Activated naive CD4-positive, alpha-beta T cell treated with anti-CD3 and anti-CD28 coated beads for 36 hours (primary cell): ENCODE measurements at regions not wholly inside any gene's neighbourhood (a gene's known extent, or its start where the extent isn't known, plus 50 kb on each side); places are given as distances from the start of the nearest gene placed in this dataset.

Source experiments
- CTCF ChIA-PET: fragments of 350-600 bp; sonication (Branson Sonifier 250); formaldehyde crosslinking; loops from one replicate; lab custom pipeline; 2021; ENCODE audit warnings: antibody characterized with exemption; lab: Charles Lee
- DNase-seq: peaks from one replicate; pipeline ENCODE4 v3.0.0-alpha.2; 2020
- H3K27ac Mint-ChIP-seq: one replicate; pipeline ENCODE4 v1.8.0; 2021; ENCODE audit warnings: mild to moderate bottlenecking, mixed read lengths
- H3K27me3 Mint-ChIP-seq: one replicate; pipeline ENCODE4 v1.8.0; 2021; ENCODE audit warnings: low read depth, mixed read lengths
- H3K36me3 Mint-ChIP-seq: one replicate; pipeline ENCODE4 v1.8.0; 2021; ENCODE audit warnings: low read depth, mixed read lengths
- H3K4me1 Mint-ChIP-seq: one replicate; pipeline ENCODE4 v1.8.0; 2021; ENCODE audit warnings: low read depth, mixed read lengths
- H3K4me3 Mint-ChIP-seq: one replicate; pipeline ENCODE4 v1.8.0; 2021; ENCODE audit warnings: mild to moderate bottlenecking, moderate library complexity, mixed read lengths
- H3K9me3 Mint-ChIP-seq: one replicate; pipeline ENCODE4 v1.8.0; 2021; ENCODE audit warnings: mixed read lengths
- intact Hi-C: fragments of 100-400 bp; cut with micrococcal nuclease; formaldehyde crosslinking; loops from one replicate; pipeline ENCODE4 v1.15.1; 2023

- no peak for DNase-seq
- Mint-ChIP-seq H3K27me3 (no peaks in the 10 kb centered on the region), H3K27ac (no peak overlapping the region), H3K9me3 (no peaks in the 10 kb centered on the region), H3K4me3 (no peak overlapping the region), H3K36me3 (no peaks in the 10 kb centered on the region), H3K4me1 (no peaks in the 10 kb centered on the region)
- intact Hi-C loops = no loop called here
- CTCF ChIA-PET = no interaction called here
Measured at GRCh38 chr7:50860598-50860997, 77.9 kb upstream of the GRB10 start.

- intact Hi-C loops = no loop called here
- no peak overlapping the region for H3K27ac Mint-ChIP-seq
- CTCF ChIA-PET = no interaction called here
- no peak overlapping the region for H3K4me3 Mint-ChIP-seq
- no peak for DNase-seq
- H3K9me3 Mint-ChIP-seq = no peaks in the 10 kb centered on the region
- no peaks in the 10 kb centered on the region for H3K4me1 Mint-ChIP-seq
- no peaks in the 10 kb centered on the region for H3K27me3 Mint-ChIP-seq
- no peaks in the 10 kb centered on the region for H3K36me3 Mint-ChIP-seq
Measured at GRCh38 chr7:50860174-50860573, 77.5 kb upstream of the GRB10 start.

DNA sequence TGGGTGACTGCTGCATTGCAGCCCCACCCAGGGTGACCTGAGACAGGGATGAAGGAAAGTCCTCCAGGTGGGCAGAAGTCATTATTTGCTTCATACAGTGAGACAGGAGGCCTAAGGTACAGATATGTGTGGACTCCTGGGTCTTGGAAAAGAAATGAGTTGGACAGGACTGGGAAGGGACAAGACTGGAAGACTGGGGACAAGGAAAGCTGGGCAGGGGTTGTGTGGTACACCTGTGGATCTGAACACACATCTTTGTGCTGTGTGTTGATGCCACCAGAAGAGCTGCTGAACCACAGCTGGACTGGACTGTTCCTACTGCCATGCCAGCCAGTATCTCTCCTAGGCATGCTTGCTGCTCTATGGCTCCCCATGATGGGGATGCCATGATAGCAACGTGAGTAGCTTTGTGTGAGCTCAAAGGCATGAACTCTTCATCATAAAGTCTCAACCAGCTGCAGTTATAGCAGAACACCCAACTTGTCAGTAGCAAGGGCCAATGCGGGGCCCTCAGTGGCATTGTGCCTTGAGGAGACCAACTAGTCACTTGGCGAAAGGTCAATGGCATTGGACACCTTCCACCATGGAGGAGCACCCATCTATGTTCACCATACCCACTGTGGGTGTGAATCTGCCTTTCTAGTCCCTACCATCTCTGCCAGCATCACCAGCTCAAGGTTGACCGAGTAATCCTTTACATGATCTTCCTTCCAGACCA, 76.0 kb upstream of the GRB10 start:
- DNase-seq = no peak
- no peaks in the 10 kb centered on the region for H3K27me3 Mint-ChIP-seq
- H3K9me3 Mint-ChIP-seq = no peaks in the 10 kb centered on the region
- H3K4me3 Mint-ChIP-seq = no peak overlapping the region
- CTCF ChIA-PET = no interaction called here
- intact Hi-C loops = no loop called here
- H3K36me3 Mint-ChIP-seq = no peaks in the 10 kb centered on the region
- no peak overlapping the region for H3K27ac Mint-ChIP-seq
- no peaks in the 10 kb centered on the region for H3K4me1 Mint-ChIP-seq

- H3K4me3 Mint-ChIP-seq = no peak overlapping the region
- no peaks in the 10 kb centered on the region for H3K9me3 Mint-ChIP-seq
- no peaks in the 10 kb centered on the region for H3K36me3 Mint-ChIP-seq
- no peak overlapping the region for H3K27ac Mint-ChIP-seq
- H3K4me1 Mint-ChIP-seq = no peaks in the 10 kb centered on the region
- DNase-seq = no peak
- no peaks in the 10 kb centered on the region for H3K27me3 Mint-ChIP-seq
- CTCF ChIA-PET = interaction anchor here (0.6 kb wide), 1 partner anchor 217 kb away, joined by 3 read pairs; no protein-coding TSS in a partner anchor
- intact Hi-C loops = no loop called here
Measured at GRCh38 chr7:50857804-50858489, 75.3 kb upstream of the GRB10 start.

DNA sequence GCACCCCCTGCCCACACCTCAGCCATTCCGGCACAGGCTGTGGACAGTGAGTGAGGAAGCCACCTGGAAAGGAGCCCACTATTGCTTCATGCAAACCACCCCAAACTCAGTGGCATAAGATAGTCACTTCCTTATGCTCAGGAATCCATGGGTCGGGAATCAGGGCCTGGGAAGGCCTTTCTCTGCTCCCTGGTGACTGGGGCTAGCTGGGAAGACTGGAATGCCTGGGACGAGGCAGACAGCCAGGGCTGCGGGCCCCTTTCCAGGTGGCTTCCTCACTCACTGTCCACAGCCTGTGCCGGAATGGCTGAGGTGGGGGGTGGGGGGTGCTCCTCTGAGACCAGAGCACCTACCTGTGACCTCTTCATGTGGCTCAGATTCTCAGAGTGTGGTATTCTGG, 74.1 kb upstream of the GRB10 start:
- no peak overlapping the region for H3K4me3 Mint-ChIP-seq
- CTCF ChIA-PET = no interaction called here
- intact Hi-C loops = no loop called here

DNA sequence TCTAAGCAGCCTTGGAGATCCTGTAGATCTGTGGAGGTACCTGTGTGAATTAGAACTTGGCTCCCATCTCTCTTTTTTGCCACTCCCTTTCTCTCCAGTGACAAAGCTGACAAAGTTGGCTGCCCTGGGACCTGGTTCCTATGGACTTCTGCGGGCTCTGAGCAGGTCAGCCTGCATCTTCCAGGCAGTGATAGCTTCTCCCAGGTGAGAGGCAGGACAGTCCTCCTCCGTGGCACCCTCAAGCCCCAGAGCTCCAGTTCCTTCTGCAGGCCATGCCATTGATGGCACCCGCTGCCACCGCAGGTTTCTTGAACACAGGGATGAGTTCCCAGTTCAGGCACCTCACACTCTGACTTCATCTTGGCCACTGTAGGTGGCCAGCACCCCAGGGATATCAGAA, 73.5 kb upstream of the GRB10 start:
- no peak overlapping the region for H3K4me3 Mint-ChIP-seq
- intact Hi-C loops = no loop called here
- no peaks in the 10 kb centered on the region for H3K36me3 Mint-ChIP-seq

More for the DNA sequence above, 74.1 kb upstream of the GRB10 start:
- Mint-ChIP-seq H3K36me3 (no peaks in the 10 kb centered on the region), H3K9me3 (no peaks in the 10 kb centered on the region), H3K27me3 (no peaks in the 10 kb centered on the region), H3K4me1 (no peaks in the 10 kb centered on the region), H3K27ac (no peak overlapping the region)
- no peak for DNase-seq

DNA sequence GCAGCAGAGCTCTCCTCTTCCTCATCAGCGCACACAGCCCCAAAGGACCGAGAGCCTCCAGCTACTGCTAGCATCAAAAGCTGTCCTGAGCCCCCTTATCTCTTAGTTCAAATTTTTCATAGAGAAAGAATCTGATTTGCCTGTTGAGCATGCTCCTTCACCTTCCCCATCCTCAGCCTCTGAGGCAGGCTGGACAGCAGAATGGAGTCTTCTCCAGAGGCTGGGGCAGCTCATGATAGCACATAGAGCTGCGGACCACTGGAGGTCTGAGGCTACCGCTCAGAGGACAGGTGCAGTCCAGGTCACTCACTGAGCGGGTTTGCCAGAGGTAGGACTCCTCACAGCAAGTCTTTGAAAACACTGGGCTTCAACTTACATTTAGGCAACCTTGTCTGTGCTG, 72.8 kb upstream of the GRB10 start:
- CTCF ChIA-PET = interaction anchor here (1.1 kb wide), 1 partner anchor 222 kb away, joined by 3 read pairs; no protein-coding TSS in a partner anchor
- Mint-ChIP-seq H3K36me3 (no peaks in the 10 kb centered on the region), H3K4me3 (no peak overlapping the region), H3K27ac (no peak overlapping the region), H3K27me3 (no peaks in the 10 kb centered on the region), H3K9me3 (no peaks in the 10 kb centered on the region), H3K4me1 (no peaks in the 10 kb centered on the region)
- intact Hi-C loops = no loop called here
- DNase-seq = no peak

More for the DNA sequence above, 73.5 kb upstream of the GRB10 start:
- CTCF ChIA-PET = interaction anchor here (1.1 kb wide), 1 partner anchor 223 kb away, joined by 3 read pairs; no protein-coding TSS in a partner anchor
- Mint-ChIP-seq H3K27me3 (no peaks in the 10 kb centered on the region), H3K4me1 (no peaks in the 10 kb centered on the region), H3K27ac (no peak overlapping the region), H3K9me3 (no peaks in the 10 kb centered on the region)
- no peak for DNase-seq

GRCh38 chr7:50854831-50855230, 72.1 kb upstream of the GRB10 start:
- DNase-seq = no peak

DNA sequence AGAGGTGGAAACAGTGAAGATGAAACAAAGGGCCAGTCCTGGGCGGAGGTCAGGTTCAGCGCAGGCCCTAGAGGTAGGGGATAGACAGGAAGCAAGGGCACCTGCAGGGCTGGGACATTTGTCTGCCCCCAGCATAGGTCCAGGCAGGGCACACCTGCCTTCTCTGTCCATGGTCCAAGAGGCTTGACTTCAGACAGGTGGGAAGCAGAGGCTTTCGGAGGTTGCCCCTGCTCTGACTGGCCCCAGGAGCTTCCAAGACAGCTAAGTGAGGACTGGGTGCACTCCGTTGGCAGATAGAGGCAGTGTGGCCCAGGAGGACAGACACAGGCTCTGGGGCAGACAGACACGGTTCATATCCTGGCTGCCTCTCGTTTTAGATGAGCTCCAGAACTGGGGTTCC, 71.6 kb upstream of the GRB10 start:
- intact Hi-C loops = no loop called here
- Mint-ChIP-seq H3K27ac (no peak overlapping the region), H3K36me3 (no peaks in the 10 kb centered on the region), H3K9me3 (no peaks in the 10 kb centered on the region), H3K4me1 (no peaks in the 10 kb centered on the region), H3K4me3 (no peak overlapping the region), H3K27me3 (peaks cover 2% of the 10 kb centered on the region)
- DNase-seq = no peak
- CTCF ChIA-PET = no interaction called here

More at GRCh38 chr7:50854831-50855230, 72.1 kb upstream of the GRB10 start:
- CTCF ChIA-PET = no interaction called here
- intact Hi-C loops = no loop called here
- H3K27me3 Mint-ChIP-seq = no peaks in the 10 kb centered on the region
- no peaks in the 10 kb centered on the region for H3K4me1 Mint-ChIP-seq
- H3K9me3 Mint-ChIP-seq = no peaks in the 10 kb centered on the region
- no peak overlapping the region for H3K4me3 Mint-ChIP-seq
- no peak overlapping the region for H3K27ac Mint-ChIP-seq
- no peaks in the 10 kb centered on the region for H3K36me3 Mint-ChIP-seq

DNA sequence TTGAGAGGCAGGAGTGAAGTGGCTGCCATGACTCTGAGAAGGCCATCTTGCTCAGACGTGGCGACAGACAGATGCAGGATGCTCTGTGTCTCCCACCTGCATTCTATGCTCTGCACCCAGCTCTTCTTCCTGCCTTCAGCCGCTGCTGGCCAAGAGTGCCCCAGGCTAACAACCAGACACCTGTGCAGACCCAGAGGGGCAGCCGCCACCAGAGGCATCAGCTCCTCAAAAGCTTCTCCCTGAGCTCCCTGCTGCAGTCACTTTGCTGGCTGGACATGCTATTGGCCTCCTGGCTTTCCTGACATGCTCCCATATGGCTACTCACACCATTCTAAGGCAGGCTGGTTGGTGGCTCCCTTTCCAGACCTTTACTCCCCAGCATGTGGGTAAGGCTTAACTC, 70.6 kb upstream of the GRB10 start:
- Mint-ChIP-seq H3K4me1 (no peaks in the 10 kb centered on the region), H3K27me3 (peaks cover 2% of the 10 kb centered on the region), H3K9me3 (no peaks in the 10 kb centered on the region), H3K4me3 (no peak overlapping the region), H3K27ac (no peak overlapping the region), H3K36me3 (no peaks in the 10 kb centered on the region)
- no peak for DNase-seq
- intact Hi-C loops = no loop called here
- CTCF ChIA-PET = no interaction called here

DNA sequence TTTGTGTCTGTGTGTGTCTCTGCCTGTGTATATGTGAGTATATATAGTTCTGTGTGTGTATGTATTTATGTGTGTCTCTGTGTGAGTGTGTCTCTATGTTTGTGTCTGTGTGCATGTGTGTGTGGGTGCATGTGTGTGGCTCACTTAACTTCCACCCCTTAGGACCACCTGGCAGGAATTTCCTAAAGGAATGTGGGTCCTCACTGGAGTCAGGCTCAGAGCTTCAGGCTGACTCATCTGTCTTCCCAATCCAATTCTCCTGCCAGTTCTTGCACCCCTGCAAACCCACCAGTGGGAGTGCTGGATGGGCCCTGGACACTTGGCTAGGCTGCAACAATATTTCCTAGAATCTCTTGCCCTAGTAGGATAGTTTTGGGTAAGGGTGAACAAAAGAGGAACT, 70.2 kb upstream of the GRB10 start:
- H3K27ac Mint-ChIP-seq = no peak overlapping the region
- no peaks in the 10 kb centered on the region for H3K4me1 Mint-ChIP-seq
- no peak for DNase-seq
- H3K4me3 Mint-ChIP-seq = no peak overlapping the region
- CTCF ChIA-PET = no interaction called here
- peaks cover 2% of the 10 kb centered on the region for H3K27me3 Mint-ChIP-seq
- H3K9me3 Mint-ChIP-seq = no peaks in the 10 kb centered on the region
- no peaks in the 10 kb centered on the region for H3K36me3 Mint-ChIP-seq
- intact Hi-C loops = no loop called here

GRCh38 chr7:50851891-50852290, 69.2 kb upstream of the GRB10 start:
- Mint-ChIP-seq H3K9me3 (no peaks in the 10 kb centered on the region), H3K27ac (no peak overlapping the region), H3K36me3 (no peaks in the 10 kb centered on the region), H3K27me3 (peaks cover 2% of the 10 kb centered on the region), H3K4me3 (no peak overlapping the region), H3K4me1 (no peaks in the 10 kb centered on the region)
- DNase-seq = no peak
- intact Hi-C loops = no loop called here
- CTCF ChIA-PET = no interaction called here

- no peak for DNase-seq
Measured at GRCh38 chr7:50851451-50851850, 68.8 kb upstream of the GRB10 start.

More at GRCh38 chr7:50851451-50851850, 68.8 kb upstream of the GRB10 start:
- intact Hi-C loops = no loop called here
- Mint-ChIP-seq H3K4me3 (no peak overlapping the region), H3K9me3 (no peaks in the 10 kb centered on the region), H3K36me3 (no peaks in the 10 kb centered on the region), H3K27ac (no peak overlapping the region), H3K27me3 (peaks cover 2% of the 10 kb centered on the region), H3K4me1 (no peaks in the 10 kb centered on the region)
- CTCF ChIA-PET = no interaction called here
